ENCODE measurements at regions not wholly inside any gene's neighbourhood (a gene's known extent, or its start where the extent isn't known, plus 50 kb on each side); places are given as distances from the start of the nearest gene placed in this dataset.

DNA sequence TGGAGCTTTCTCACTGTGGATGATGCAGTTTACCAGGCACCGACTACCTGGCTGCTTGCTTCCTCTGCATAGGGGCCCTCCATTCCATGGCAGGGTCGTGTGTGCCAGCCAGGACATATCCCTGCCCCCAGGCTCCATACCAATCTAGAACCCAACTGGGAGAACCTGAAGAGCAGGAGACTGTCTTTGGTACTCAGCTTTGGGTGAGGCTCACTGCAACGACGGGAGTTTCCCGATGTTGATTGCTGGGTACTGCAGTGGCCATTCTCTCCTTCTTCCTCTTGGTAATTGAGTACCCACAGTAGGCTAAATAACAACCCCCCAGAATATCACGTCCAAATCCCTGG, 133.3 kb upstream of the SERTAD2 start:
- DNase-seq = no peak
- intact Hi-C loops (cut with micrococcal nuclease) = no loop called here
- Histone ChIP-seq H3K9me3 (ENCODE audit: control insufficient read depth, insufficient read depth, low read length) (no peaks in the 10 kb centered on the region), H3K4me3 (ENCODE audit: low read length) (no peak overlapping the region), H3K27ac (ENCODE audit: low read length) (no peak overlapping the region), H3K36me3 (ENCODE audit: control insufficient read depth, insufficient read depth, low read length) (no peaks in the 10 kb centered on the region), H3K4me1 (ENCODE audit: control insufficient read depth, insufficient read depth, low read length) (peaks cover 4% of the 10 kb centered on the region), H3K27me3 (ENCODE audit: control insufficient read depth, insufficient read depth, low read length) (no peaks in the 10 kb centered on the region)
- no peaks in the 10 kb centered on the region for H3K9me3 Mint-ChIP-seq
- TF ChIP-seq, protein P1, sequence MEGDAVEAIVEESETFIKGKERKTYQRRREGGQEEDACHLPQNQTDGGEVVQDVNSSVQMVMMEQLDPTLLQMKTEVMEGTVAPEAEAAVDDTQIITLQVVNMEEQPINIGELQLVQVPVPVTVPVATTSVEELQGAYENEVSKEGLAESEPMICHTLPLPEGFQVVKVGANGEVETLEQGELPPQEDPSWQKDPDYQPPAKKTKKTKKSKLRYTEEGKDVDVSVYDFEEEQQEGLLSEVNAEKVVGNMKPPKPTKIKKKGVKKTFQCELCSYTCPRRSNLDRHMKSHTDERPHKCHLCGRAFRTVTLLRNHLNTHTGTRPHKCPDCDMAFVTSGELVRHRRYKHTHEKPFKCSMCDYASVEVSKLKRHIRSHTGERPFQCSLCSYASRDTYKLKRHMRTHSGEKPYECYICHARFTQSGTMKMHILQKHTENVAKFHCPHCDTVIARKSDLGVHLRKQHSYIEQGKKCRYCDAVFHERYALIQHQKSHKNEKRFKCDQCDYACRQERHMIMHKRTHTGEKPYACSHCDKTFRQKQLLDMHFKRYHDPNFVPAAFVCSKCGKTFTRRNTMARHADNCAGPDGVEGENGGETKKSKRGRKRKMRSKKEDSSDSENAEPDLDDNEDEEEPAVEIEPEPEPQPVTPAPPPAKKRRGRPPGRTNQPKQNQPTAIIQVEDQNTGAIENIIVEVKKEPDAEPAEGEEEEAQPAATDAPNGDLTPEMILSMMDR (IDR thresholded peaks at IDR 0.05) = no peak
- no peak overlapping the region for H3K4me3 Mint-ChIP-seq
- H3K4me1 Mint-ChIP-seq = no peaks in the 10 kb centered on the region
- no peak for ATAC-seq
- no peak overlapping the region for H3K27ac Mint-ChIP-seq
- H3K27me3 Mint-ChIP-seq (ENCODE audit: low read depth in 2 of 2) = no peaks in the 10 kb centered on the region
- 94% methylated on average over 5 of the region's 6 CpGs for WGBS (ENCODE audit: insufficient coverage)
- H3K36me3 Mint-ChIP-seq = no peaks in the 10 kb centered on the region

GRCh38 chr2:64787698-64788097, 134.0 kb upstream of the SERTAD2 start:
- Mint-ChIP-seq H3K4me3 (no peak overlapping the region), H3K27me3 (ENCODE audit: low read depth in 2 of 2) (no peaks in the 10 kb centered on the region), H3K36me3 (no peaks in the 10 kb centered on the region), H3K27ac (no peak overlapping the region), H3K9me3 (no peaks in the 10 kb centered on the region), H3K4me1 (no peaks in the 10 kb centered on the region)
- ATAC-seq (no peak), DNase-seq (no peak)
- H3K4me1 ChIP-seq (ENCODE audit: control insufficient read depth, insufficient read depth, low read length) = peaks cover 4% of the 10 kb centered on the region
- H3K27ac ChIP-seq (ENCODE audit: low read length) = no peak overlapping the region
- H3K36me3 ChIP-seq (ENCODE audit: control insufficient read depth, insufficient read depth, low read length) = no peaks in the 10 kb centered on the region
- no peak overlapping the region for H3K4me3 ChIP-seq (ENCODE audit: low read length)
- 71% methylated on average over 4 of the region's 5 CpGs for WGBS (ENCODE audit: insufficient coverage)
- intact Hi-C loops (cut with micrococcal nuclease) = no loop called here
- no peaks in the 10 kb centered on the region for H3K9me3 ChIP-seq (ENCODE audit: control insufficient read depth, insufficient read depth, low read length)
- TF ChIP-seq, protein P1 (IDR thresholded peaks at IDR 0.05) = no peak
- no peaks in the 10 kb centered on the region for H3K27me3 ChIP-seq (ENCODE audit: control insufficient read depth, insufficient read depth, low read length)

GRCh38 chr2:64789466-64790320, 136.0 kb upstream of the SERTAD2 start:
- 96% methylated on average over 9 of the region's 9 CpGs for WGBS (ENCODE audit: insufficient coverage)
- no peak for ATAC-seq
- no peaks in the 10 kb centered on the region for H3K9me3 ChIP-seq (ENCODE audit: control insufficient read depth, insufficient read depth, low read length)
- intact Hi-C loops (cut with micrococcal nuclease) = no loop called here
- H3K9me3 Mint-ChIP-seq = no peaks in the 10 kb centered on the region
- H3K4me1 Mint-ChIP-seq = no peaks in the 10 kb centered on the region
- H3K4me3 Mint-ChIP-seq = no peak overlapping the region
- TF ChIP-seq, protein P1 (IDR thresholded peaks at IDR 0.05) = no peak
- H3K36me3 Mint-ChIP-seq = no peaks in the 10 kb centered on the region
- no peak overlapping the region for H3K27ac Mint-ChIP-seq
- no peak overlapping the region for H3K4me3 ChIP-seq (ENCODE audit: low read length)
- H3K27me3 ChIP-seq (ENCODE audit: control insufficient read depth, insufficient read depth, low read length) = no peaks in the 10 kb centered on the region
- peaks cover 4% of the 10 kb centered on the region for H3K4me1 ChIP-seq (ENCODE audit: control insufficient read depth, insufficient read depth, low read length)
- no peak overlapping the region for H3K27ac ChIP-seq (ENCODE audit: low read length)
- no peaks in the 10 kb centered on the region for H3K36me3 ChIP-seq (ENCODE audit: control insufficient read depth, insufficient read depth, low read length)
- no peak for DNase-seq
- peaks cover 0 to 2% of the 10 kb centered on the region in 2 donors for H3K27me3 Mint-ChIP-seq (ENCODE audit: low read depth in 2 of 2)

- Histone ChIP-seq H3K27ac (ENCODE audit: low read length) (no peak overlapping the region), H3K4me1 (ENCODE audit: control insufficient read depth, insufficient read depth, low read length) (no peaks in the 10 kb centered on the region), H3K9me3 (ENCODE audit: control insufficient read depth, insufficient read depth, low read length) (no peaks in the 10 kb centered on the region), H3K36me3 (ENCODE audit: control insufficient read depth, insufficient read depth, low read length) (no peaks in the 10 kb centered on the region), H3K27me3 (ENCODE audit: control insufficient read depth, insufficient read depth, low read length) (no peaks in the 10 kb centered on the region), H3K4me3 (ENCODE audit: low read length) (no peak overlapping the region)
- TF ChIP-seq, protein P1 (IDR thresholded peaks at IDR 0.05) = no peak
- Mint-ChIP-seq H3K4me1 (no peaks in the 10 kb centered on the region), H3K4me3 (no peak overlapping the region), H3K27me3 (ENCODE audit: low read depth in 2 of 2) (peaks cover 0 to 2% of the 10 kb centered on the region in 2 donors), H3K36me3 (no peaks in the 10 kb centered on the region), H3K9me3 (no peaks in the 10 kb centered on the region), H3K27ac (no peak overlapping the region)
- ATAC-seq (no peak), DNase-seq (no peak)
- intact Hi-C loops (cut with micrococcal nuclease) = no loop called here
- WGBS (ENCODE audit: insufficient coverage) = 78% methylated on average over 1 of the region's 1 CpG
These were observed 138.6 kb upstream of the SERTAD2 start for GRCh38 chr2:64792300-64792699.

Measured in natural killer cell (primary cell).